Psoas muscle (tissue), 7 donors: ENCODE measurements at regions not wholly inside any gene's neighbourhood (a gene's known extent, or its start where the extent isn't known, plus 50 kb on each side); places are given as distances from the start of the nearest gene placed in this dataset.

Experiments
- ATAC-seq, 4 donors: fragments of 200-7000 bp; cut with Tn5 transposase; one replicate each; pipeline ENCODE4 v1.9.1; 2020; ENCODE audit warnings: moderate library complexity in 3 of 4, mild to moderate bottlenecking in 2 of 4
- DNase-seq, 2 donors: peaks; one replicate each; pipeline ENCODE4 v3.0.0-alpha.2; 2020
- H3K27ac ChIP-seq: fragments of 200-600 bp; one replicate; pipeline ENCODE4 v1.8.0; 2022
- H3K27me3 ChIP-seq, 3 donors: fragments of 200-600 bp in 1 of 3; one replicate each; pipeline versions ENCODE4 v1.6.1 to v1.8.0; 2013 to 2022; ENCODE audit warnings: low read length in 2 of 3, mild to moderate bottlenecking in 2 of 3, moderate library complexity in 1 of 3; ENCODE audit not compliant: insufficient read depth in 3 of 3
- H3K36me3 ChIP-seq, 2 donors: fragments of 200-600 bp in 1 of 2; one replicate each; pipeline versions ENCODE4 v1.6.1 to v1.8.0; 2013 to 2022; ENCODE audit warnings: low read depth in 1 of 2, mild to moderate bottlenecking in 1 of 2, moderate library complexity in 1 of 2; ENCODE audit not compliant: insufficient read depth in 1 of 2
- H3K4me1 ChIP-seq: fragments of 200-600 bp; one replicate; pipeline ENCODE4 v1.8.0; 2022
- H3K4me3 ChIP-seq: fragments of 200-600 bp; one replicate; pipeline ENCODE4 v1.8.0; 2022; ENCODE audit warnings: mild to moderate bottlenecking
- H3K9me3 ChIP-seq: fragments of 200-600 bp; one replicate; pipeline ENCODE4 v1.8.0; 2022
- WGBS, 3 donors: extraction: QIAGEN DNeasy Blood & Tissue Kit; methylation state at CpG; one replicate each; pipeline versions ENCODE4 v1.1.6 to v1.1.7; 2013; 5-methylcytosine and 5-hydroxymethylcytosine counted together
- intact Hi-C, 2 donors: fragments of 100-400 bp; cut with DNase I; formaldehyde crosslinking; loops; one replicate each; pipeline versions ENCODE4 v1.11.0 to v1.14.2; 2022
- TF ChIP-seq, protein P1 (sequence below): fragments of 200-600 bp; IDR thresholded peaks from one replicate; pipeline ENCODE4 v1.8.0; 2022; ENCODE audit warnings: antibody characterized with exemption
- donor health status: healthy with polysubstance abuse.
- donor health status: DM: no; HTN: no; CAD: no; lungs with moderate emphysema.
- donor health status: Bipolar disorder and iron deficiency.
- donor health status: healthy.
- donor health status: DM: yes; HTN: yes; CAD: no.
- donor health status: DM: no; HTN: no; CAD: no.
- donor health status: DM: yes; HTN: yes; CAD: no.

DNA sequence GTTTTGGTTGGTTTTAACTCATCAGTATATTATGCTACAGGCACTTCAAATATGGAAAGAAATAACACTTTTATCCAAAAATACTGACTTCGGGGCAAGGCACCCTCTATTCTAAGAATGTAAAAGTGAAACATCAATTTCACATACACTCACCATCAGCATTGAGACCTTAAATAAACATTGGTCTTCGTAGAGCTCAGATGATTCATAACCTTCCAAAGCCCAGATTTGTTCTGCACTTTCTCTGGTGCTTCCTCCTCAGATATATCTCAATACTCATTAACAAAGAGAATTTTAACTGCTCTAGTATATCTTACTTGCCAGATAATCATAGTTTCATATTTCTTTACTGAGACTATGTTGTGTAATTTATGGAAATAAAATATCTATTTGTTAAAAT is 794.3 kb downstream of the LIG4 start:
- intact Hi-C loops, result no loop called here
- 62 to 68% (median 63%) methylated on average over 2 of the region's 2 CpGs for WGBS, 3 donors
- no peak overlapping the region for H3K27ac ChIP-seq
- no peaks in the 10 kb centered on the region for H3K36me3 ChIP-seq
- no peaks in the 10 kb centered on the region for H3K27me3 ChIP-seq
- no peak for DNase-seq
- H3K4me3 ChIP-seq, result no peak overlapping the region
- ATAC-seq, result no peak
- TF ChIP-seq, protein P1, sequence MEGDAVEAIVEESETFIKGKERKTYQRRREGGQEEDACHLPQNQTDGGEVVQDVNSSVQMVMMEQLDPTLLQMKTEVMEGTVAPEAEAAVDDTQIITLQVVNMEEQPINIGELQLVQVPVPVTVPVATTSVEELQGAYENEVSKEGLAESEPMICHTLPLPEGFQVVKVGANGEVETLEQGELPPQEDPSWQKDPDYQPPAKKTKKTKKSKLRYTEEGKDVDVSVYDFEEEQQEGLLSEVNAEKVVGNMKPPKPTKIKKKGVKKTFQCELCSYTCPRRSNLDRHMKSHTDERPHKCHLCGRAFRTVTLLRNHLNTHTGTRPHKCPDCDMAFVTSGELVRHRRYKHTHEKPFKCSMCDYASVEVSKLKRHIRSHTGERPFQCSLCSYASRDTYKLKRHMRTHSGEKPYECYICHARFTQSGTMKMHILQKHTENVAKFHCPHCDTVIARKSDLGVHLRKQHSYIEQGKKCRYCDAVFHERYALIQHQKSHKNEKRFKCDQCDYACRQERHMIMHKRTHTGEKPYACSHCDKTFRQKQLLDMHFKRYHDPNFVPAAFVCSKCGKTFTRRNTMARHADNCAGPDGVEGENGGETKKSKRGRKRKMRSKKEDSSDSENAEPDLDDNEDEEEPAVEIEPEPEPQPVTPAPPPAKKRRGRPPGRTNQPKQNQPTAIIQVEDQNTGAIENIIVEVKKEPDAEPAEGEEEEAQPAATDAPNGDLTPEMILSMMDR, result no peak
- H3K9me3 ChIP-seq, result no peaks in the 10 kb centered on the region
- H3K4me1 ChIP-seq, result no peaks in the 10 kb centered on the region

DNA sequence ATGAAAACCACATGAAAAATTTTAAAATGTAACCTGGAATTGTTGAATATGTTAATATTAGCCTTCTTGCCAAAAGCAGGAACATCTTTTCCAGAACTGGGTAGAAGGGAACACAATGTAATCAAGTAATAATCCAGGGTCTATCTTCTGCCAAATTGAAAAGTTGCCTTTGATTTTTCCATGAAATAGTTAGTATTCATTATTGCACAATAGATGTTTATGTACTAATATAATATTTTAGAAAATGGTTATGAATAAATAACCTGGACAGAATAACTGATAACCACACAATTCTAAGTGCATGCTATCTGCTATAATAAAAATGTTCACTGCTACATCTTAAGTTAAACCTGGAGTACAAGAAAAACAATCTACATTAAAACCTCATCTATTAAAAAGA is 802.3 kb downstream of the LIG4 start:
- Histone ChIP-seq H3K4me1 (no peaks in the 10 kb centered on the region), H3K27me3 (no peaks in the 10 kb centered on the region), H3K27ac (no peak overlapping the region), H3K9me3 (no peaks in the 10 kb centered on the region), H3K4me3 (no peak overlapping the region), H3K36me3 (no peaks in the 10 kb centered on the region)
- TF ChIP-seq, protein P1, result no peak
- ATAC-seq (no peak), DNase-seq (no peak)
- intact Hi-C loops, result no loop called here

DNA sequence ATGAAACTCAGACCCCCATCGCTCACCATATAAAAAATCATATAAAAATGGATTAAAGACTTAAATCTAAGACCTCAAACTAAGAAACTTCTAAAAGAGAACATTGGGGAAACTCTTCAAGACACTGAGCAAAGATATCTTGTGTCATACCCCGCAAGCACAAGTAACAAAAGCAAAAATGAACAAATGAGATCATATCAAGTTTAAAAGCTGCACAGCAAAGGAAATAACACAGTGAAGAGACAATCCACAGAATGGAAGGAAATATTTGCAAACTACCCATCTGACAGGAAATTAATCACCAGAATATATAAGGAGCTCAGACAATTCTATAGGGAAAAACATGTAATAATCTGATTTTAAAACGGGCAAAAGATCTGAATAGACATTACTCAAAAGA is 808.3 kb downstream of the LIG4 start:
- Histone ChIP-seq H3K4me3 (no peak overlapping the region), H3K27me3 (no peaks in the 10 kb centered on the region), H3K27ac (no peak overlapping the region), H3K4me1 (no peaks in the 10 kb centered on the region), H3K9me3 (peaks cover 5% of the 10 kb centered on the region), H3K36me3 (no peaks in the 10 kb centered on the region)
- TF ChIP-seq, protein P1, result no peak
- DNase-seq (no peak), ATAC-seq (no peak)
- intact Hi-C loops, result no loop called here
- 72 to 74% (median 72%) methylated on average over 3 of the region's 3 CpGs for WGBS, 3 donors

DNA sequence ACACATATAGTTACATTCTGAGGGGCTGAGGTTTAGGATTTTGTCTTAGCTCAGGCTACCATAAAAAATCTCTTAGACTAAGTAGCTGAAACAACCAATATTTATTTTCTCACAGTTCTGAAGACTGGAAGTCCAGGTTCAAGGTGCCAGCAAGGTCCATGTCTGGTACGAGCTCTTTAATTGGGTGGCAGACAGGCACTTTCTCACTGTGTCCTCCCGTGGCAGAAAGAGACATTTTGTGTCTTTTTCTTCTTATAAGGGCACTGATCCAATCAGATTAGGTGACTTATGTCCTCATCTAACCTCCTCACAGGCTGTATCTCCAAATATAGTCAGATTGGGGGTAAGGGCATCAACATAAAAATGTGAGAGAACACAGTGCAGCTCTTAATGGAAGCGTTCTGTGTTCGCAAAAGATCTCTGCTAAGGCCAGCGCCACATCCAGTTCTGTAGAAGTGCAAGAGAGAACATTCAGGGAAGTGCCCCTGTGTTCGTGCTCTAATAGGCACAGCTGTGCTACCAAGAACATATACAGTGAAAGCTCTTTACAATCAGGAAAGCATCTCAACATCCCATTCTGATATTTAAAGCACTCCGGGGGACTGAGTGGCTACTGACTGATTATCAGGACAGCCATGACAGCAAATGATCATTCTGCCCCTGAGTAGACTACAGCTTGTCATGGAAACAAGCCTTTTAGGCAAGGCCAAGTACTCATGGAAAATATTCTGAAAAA is 819.2 kb downstream of the LIG4 start:
- TF ChIP-seq, protein P1, result no peak
- H3K9me3 ChIP-seq, result no peaks in the 10 kb centered on the region
- WGBS, 3 donors, result 78 to 81% (median 80%) methylated on average over 7 of the region's 7 CpGs
- no peaks in the 10 kb centered on the region for H3K4me1 ChIP-seq
- ATAC-seq (no peak), DNase-seq (no peak)
- no peaks in the 10 kb centered on the region for H3K36me3 ChIP-seq
- no peak overlapping the region for H3K4me3 ChIP-seq
- no peaks in the 10 kb centered on the region for H3K27me3 ChIP-seq
- no peak overlapping the region for H3K27ac ChIP-seq
- intact Hi-C loops, result no loop called here

DNA sequence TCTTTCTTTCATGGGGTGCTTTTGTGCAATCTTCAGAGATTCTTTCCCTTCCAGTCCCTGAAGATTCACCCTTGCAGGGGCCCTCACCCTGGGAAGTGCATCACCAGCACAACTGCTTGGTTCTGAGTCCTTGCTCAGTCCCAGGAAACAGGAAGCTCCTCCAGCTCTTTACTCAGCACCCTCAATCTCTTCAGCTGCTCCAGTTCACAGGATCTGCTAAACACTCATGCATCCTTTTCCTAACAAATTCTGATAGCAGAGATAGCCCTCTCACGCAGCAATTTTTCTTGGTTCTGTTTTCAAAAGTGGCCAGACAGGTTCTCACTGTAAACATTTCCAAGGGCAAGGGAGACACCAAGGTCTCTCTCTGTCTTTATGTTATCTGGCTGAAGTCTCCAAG is 823.1 kb downstream of the LIG4 start:
- Histone ChIP-seq H3K4me1 (no peaks in the 10 kb centered on the region), H3K4me3 (no peak overlapping the region), H3K27me3 (no peaks in the 10 kb centered on the region), H3K9me3 (no peaks in the 10 kb centered on the region), H3K27ac (no peak overlapping the region), H3K36me3 (no peaks in the 10 kb centered on the region)
- DNase-seq (no peak), ATAC-seq (no peak)
- intact Hi-C loops, result no loop called here
- TF ChIP-seq, protein P1, result no peak
- WGBS, 3 donors, result 76 to 81% (median 79%) methylated on average over 1 of the region's 1 CpG
